DMS153 treated with DMSO at 0.1 percent for 48 hours (cell line): ENCODE measurements at regions not wholly inside any gene's neighbourhood (a gene's known extent, or its start where the extent isn't known, plus 50 kb on each side); places are given as distances from the start of the nearest gene placed in this dataset.

Experiments used
- DNase-seq: peaks from one replicate; lab custom pipeline; 2025; ENCODE audit not compliant: unreplicated experiment; lab: John Stamatoyannopoulos, UW

DNA sequence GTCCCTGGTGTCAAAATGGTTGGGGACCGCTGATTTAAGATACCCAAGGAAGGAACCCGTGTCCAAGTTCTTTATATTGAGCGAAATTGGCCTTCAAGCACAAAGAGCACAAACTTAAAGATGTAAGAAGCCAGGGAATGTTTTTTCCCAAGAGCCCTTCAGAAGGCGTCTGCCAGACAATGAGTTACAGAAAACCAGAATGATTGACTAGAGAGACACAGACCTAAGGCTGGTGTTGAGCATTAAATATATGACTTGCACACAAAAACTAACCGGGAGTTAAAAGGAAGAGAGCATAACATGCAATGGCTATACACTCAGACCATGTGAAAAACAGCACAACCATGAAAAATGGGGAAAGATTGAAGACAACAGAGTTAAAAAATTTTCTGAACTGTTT, 157.5 kb upstream of the FAM9B start:
- no peak for DNase-seq

GRCh38 chrX:9195199-9195880, 161.4 kb upstream of the FAM9B start:
- no peak for DNase-seq

DNA sequence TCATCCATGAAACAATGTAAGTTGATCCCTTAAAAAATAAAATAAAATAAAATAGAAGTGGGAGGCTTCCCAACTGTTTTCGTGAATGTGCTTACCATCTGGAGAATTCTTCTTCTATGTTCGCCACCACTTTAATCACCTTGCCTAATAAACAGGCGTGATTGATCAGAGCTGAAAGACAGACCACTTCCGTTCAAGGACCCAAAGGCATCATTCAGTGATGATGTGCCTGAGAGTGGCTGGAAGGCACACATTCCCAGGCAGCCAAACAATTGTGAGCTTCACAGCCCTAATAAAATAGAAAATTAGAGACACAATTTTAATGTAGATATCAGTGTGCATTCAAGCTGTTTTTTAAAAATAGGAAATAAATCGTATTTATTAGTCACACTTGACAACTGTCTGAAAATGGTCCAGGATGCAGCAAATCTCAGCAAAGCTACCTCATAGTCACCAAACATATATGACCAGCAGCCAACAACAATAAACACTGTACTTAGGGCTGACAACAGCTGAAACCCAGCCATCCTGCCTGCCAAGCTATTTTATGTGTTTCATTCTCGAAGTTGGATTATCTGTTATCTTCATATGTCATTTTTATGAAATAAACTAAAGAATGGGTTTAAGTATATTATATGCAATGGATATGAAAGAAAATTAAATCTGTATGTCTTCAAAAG, 163.2 kb upstream of the FAM9B start:
- no peak for DNase-seq

DNA sequence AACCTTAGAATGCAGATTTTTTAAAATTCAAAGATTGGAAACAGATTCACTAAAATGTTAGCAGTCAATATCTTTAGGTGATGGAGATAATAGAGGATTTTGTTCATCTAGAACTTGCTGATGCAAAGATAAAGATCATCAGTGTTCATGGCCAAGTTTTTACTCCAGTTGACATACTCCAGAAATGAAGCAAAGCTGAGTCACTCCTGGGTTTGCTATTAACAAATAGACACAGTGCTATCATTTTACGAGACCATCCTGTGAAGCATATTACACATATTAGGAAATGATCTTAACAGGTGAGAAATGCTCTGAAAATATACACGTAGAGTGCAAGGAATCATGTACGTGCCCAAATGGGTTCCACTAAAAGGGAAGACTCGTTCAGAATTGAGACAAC, 170.6 kb upstream of the FAM9B start:
- no peak for DNase-seq

DNA sequence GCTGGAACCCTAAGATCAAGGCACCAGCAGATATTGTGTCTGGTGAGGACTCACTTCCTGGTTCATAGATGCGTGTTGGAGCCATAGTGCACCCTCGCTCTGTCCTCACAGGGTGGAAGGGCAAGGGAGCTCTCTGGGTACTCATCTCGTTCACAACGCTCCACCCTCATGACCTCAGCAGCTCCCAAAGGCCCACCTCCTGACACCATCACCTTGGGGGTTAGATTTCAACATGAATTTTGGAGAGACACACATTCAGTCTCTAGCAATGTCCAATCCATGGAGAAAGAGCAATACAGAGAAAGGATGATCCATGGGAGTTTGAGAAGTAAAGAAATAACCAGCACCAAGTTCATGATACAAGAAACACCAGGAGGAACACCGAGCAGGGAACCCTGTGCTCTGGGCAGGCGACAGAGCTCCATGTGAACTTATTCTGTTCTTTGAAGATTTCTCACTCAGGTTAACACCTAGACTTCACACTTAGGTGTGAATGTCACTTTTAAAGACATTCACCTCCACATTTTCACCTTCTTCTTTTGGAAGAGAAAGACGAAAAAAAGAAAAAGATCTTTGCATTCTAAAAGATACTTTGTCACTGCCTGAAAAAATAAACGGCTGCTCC, 171.8 kb upstream of the FAM9B start:
- no peak for DNase-seq

DNA sequence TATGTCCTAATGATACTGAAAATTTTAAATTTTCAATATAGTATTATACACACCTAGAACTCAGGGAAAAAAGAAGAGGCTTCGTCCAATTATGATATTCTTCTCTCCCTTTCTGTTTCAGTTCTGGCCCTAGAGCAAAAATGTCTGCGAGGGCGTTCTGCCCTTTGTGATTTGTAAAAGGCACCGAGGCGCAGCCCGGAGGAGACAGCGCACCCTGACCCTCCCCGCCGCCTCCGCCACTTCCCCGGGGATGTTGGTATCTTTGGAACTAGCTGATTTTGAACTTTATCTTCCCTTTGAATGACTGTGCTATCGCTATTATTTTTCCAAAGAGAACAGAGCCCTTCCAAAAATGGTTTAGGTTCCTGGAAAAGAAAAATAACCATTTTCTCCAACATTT, 173.2 kb upstream of the FAM9B start:
- no peak for DNase-seq

- DNase-seq: no peak
These were observed 177.3 kb upstream of the FAM9B start for GRCh38 chrX:9211269-9211668.

DNA sequence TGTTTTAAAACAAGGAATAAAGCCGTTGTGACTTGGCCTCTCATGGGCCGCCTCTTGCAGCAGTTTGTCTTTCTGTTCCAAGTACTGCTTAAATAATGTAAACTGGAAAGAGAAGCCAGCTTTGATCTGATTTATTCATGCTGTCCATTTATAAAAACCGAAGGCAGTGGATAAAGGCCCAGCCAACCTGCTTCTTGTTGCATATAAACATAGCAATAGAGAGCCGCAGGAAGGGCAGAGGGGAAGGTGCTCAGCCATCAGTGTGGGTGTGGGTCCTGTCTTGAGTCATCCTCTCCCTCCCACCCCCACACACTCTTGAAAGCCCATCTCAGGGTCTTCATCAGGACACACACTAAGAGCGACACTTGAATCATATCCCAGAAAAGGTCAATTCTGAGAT, 187.9 kb upstream of the FAM9B start:
- DNase-seq: no peak

DNA sequence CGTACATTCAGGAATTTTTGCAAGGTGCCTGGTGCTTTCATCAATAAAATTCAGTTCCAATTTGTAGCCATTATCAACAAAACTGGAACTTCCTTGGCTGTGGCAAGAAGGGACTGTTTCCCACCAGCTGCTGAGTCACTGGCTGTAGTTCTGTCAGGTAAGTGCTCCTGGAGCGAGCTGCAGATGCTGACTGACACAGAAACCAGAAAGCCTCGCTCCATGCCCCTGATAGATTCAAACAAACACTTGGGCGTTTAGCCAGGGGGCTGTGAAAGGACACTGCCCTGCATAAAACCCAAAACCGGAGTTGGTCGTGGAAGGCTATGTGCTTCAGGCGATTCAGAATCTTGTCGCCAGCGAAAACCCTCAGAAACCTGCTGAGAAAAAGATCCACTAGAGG, 188.4 kb upstream of the FAM9B start:
- no peak for DNase-seq

GRCh38 chrX:9227276-9227675, 193.3 kb upstream of the FAM9B start:
- no peak for DNase-seq

- no peak for DNase-seq
These were observed 197.6 kb upstream of the FAM9B start for GRCh38 chrX:9231491-9231890.

DNA sequence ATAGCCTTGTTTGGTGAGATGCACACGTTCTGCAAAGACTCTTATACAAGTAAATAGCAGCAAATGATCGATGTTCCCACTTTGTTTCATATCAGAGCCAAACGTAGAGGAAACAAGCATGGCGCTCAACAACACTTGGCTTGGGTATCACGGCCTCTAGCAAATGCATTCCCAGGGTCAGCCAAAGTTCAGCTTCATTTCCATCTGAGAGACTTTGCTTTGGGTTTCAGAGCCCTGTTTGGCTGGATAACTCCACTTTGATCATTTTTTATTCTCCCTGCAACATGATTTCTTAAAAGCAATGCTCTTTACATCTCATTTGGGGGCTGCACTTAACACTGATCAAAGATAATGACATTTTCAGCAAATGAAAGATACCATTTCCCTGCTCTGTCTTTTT, 199.2 kb upstream of the FAM9B start:
- no peak for DNase-seq

GRCh38 chrX:9234315-9234714, 200.4 kb upstream of the FAM9B start:
- no peak for DNase-seq

DNA sequence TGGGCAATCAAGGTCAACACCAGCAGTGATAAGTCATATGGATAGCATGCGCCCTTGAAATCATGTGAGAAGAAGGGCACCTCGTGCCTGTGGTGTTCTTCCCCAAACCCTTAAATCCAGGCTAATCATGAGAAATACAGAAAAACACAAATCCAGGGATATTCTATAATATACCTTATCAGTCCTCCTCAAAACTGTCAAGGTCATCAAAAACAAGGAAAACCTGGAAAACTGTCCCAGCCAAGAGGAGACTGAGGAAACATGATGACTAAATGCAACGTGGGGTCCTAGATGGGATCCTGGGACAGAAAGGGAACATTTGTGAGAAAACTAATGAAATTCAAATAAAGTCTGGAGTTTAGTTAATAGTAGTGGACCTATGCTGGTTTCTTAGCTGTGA, 201.8 kb upstream of the FAM9B start:
- no peak for DNase-seq

GRCh38 chrX:9240956-9241355, 207.0 kb upstream of the FAM9B start:
- DNase-seq: no peak

DNA sequence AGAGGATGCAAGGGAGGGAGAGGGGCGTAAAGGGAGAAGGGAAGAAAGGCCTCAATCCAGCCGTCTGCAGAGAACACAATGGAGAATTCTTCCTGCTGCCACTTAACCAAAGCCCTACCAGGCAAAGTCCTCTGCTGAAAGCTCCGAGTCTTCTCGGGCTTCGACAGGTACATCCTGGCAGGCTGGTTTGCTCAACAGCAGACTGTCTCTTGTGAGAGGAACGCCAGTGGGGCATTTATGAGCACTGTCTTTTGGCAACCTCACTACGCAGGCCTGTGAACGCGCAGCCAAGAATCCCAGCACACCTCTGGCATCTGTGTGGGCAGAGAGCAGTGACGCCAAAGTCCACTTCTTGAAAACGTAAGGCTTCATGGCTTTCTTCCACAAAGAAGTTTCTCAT, 207.5 kb upstream of the FAM9B start:
- DNase-seq: no peak

- no peak for DNase-seq
These were observed 215.3 kb upstream of the FAM9B start for GRCh38 chrX:9249051-9249846.

DNA sequence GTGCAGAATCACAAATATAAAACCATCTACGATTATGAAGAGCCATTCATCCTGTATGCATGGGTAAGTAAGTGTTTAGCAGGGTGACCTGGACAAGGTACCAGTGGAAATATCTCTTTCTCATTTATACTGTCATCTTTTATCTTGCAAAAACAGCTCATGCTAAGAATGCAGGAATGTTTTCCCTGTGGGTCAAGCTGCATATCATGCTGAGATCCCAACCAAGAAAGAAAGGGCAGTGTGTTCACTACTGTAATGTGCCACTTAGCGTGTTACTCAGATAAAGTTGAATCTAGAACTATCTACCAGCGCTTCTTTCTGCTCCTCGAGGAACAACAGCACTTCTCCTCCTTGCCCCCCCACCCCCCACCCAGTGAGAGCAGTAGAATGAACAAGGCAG, 212.7 kb upstream of the TBL1X start:
- no peak for DNase-seq

DNA sequence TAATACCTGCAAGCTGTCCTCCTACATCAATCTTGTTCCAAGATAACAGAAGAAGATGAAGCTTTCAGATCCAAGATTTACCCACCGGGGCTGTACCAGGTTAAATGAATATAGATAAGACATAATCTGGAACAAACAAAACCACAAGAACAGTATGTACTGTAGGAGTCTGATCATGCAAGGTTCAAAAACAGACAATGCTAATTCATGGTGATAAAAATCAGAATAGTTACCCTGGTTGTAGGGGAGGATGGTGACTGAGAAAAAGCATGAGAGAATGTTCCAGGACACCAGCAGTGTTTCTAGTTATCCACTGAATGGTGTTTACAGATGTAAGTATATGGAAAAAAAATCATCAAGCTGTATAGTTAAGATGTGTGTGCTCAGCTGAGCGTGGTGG, 211.6 kb upstream of the TBL1X start:
- no peak for DNase-seq

DNA sequence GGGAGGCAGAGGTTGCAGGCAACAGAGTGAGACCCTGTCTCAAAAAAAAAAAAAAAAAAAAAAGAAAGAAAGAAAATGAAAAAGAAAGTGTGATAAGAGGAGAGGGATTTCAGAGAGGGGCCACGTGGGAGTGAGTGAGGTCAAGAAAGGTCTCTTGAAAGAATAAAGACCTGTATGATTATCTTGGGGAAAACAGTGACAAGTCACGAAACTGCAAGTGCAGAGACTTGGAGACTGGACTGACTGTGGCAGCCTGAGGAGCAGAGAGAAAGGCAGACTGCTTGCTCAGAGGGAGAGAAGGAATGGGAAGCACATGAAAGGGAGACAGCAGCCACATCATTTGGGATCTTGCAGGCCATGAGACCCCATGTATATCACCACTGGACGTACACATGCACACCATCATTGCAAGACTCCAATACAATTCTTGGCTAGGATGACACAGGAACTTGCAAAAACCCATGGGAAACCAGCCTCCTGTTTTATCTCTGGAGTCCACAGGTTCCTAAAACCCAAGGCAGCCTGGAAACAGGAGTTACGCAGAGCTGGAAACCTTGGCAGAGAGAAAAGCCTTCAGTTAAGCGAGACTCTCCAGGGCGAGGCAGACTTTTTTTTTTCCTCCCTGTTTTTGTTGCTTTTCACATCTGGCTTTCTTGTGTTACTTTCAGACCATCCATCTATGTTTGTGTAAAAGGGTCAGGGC, 207.0 kb upstream of the TBL1X start:
- DNase-seq: no peak

- no peak for DNase-seq
These were observed 206.3 kb upstream of the TBL1X start for GRCh38 chrX:9258421-9259104.
